ENCODE measurements at regions not wholly inside any gene's neighbourhood (a gene's known extent, or its start where the extent isn't known, plus 50 kb on each side); places are given as distances from the start of the nearest gene placed in this dataset.

GRCh38 chr4:20496068-20496467 lies 204.2 kb upstream of the PACRGL start:
- Histone ChIP-seq H4K20me1 (replicated peaks; ENCODE audit: insufficient read depth) (no peaks in the 10 kb centered on the region), H3K9me2 (ENCODE audit: insufficient read depth) (no peaks in the 10 kb centered on the region), H3K79me2 (replicated peaks; ENCODE audit: insufficient read depth) (no peaks in the 10 kb centered on the region), H3K4me3 (no peak overlapping the region), H3F3A (replicated peaks; ENCODE audit: low read depth) (no peaks in the 10 kb centered on the region), H2AFZ (no peak overlapping the region), H3K4me1 (ENCODE audit: insufficient read depth) (no peaks in the 10 kb centered on the region), H3K27ac (ENCODE audit: low read depth) (no peak overlapping the region), H3K27me3 (ENCODE audit: insufficient read depth) (no peaks in the 10 kb centered on the region), H3K36me3 (ENCODE audit: insufficient read depth) (no peaks in the 10 kb centered on the region), H3K4me2 (no peak overlapping the region)
- no peak for TF ChIP-seq JUNB (IDR thresholded peaks at IDR 0.05; ENCODE audit: unreplicated experiment)
- TF ChIP-seq, protein P1, sequence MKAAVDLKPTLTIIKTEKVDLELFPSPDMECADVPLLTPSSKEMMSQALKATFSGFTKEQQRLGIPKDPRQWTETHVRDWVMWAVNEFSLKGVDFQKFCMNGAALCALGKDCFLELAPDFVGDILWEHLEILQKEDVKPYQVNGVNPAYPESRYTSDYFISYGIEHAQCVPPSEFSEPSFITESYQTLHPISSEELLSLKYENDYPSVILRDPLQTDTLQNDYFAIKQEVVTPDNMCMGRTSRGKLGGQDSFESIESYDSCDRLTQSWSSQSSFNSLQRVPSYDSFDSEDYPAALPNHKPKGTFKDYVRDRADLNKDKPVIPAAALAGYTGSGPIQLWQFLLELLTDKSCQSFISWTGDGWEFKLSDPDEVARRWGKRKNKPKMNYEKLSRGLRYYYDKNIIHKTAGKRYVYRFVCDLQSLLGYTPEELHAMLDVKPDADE (IDR thresholded peaks at IDR 0.05), result no peak
- no peak for TF ChIP-seq ZNF331 (CRISPR knock-in tag; IDR thresholded peaks at IDR 0.05; ENCODE audit: low read depth)
- no peak for TF ChIP-seq POLR2AphosphoS5 (IDR thresholded peaks at IDR 0.05; ENCODE audit: low read depth)
- no peak for TF ChIP-seq REST (IDR thresholded peaks at IDR 0.05; ENCODE audit: unreplicated experiment)
- no peak for TF ChIP-seq CREB1 (CRISPR knock-in tag; IDR thresholded peaks at IDR 0.05; ENCODE audit: low read depth)
- TF ChIP-seq STAT1 (IDR thresholded peaks at IDR 0.05; ENCODE audit: unreplicated experiment), result no peak
- no peak for TF ChIP-seq EZH2 (IDR thresholded peaks at IDR 0.05; ENCODE audit: low read depth, unreplicated experiment)
- TF ChIP-seq NANOG (IDR thresholded peaks at IDR 0.05; ENCODE audit: borderline replicate concordance), result no peak
- no peak for TF ChIP-seq ZNF462 (CRISPR knock-in tag; IDR thresholded peaks at IDR 0.05)
- TF ChIP-seq ZNF114 (CRISPR knock-in tag; IDR thresholded peaks at IDR 0.05), result no peak
- TF ChIP-seq EZH2phosphoT487 (IDR thresholded peaks at IDR 0.05; ENCODE audit: unreplicated experiment), result no peak
- TF ChIP-seq CTCF (conservative IDR thresholded peaks at IDR 0.05; ENCODE audit: low read depth in 2 of 2), result no peak
- Mint-ChIP-seq H3K36me3 (ENCODE audit: low read depth) (no peaks in the 10 kb centered on the region), H3K9me3 (no peaks in the 10 kb centered on the region), H3K4me3 (no peak overlapping the region), H3K4me1 (no peaks in the 10 kb centered on the region), H3K27me3 (ENCODE audit: insufficient read depth, low read depth, poor library complexity) (no peaks in the 10 kb centered on the region), H3K27ac (no peak overlapping the region)
- ATAC-seq (no peak), DNase-seq (ENCODE audit: low spot score) (no peak)

Data from GM23338 (cell line).